Mammary epithelial cell (primary cell): ENCODE measurements at regions not wholly inside any gene's neighbourhood (a gene's known extent, or its start where the extent isn't known, plus 50 kb on each side); places are given as distances from the start of the nearest gene placed in this dataset.

Source experiments
- EZH2 ChIP-seq: IDR thresholded peaks from 2 replicates; pipeline ENCODE4 v1.6.1; 2012; ENCODE audit warnings: low read length, inconsistent platforms, borderline replicate concordance
- TF ChIP-seq, protein P1 (sequence below), 2 donors: IDR thresholded peaks in 1 of 2; conservative IDR thresholded peaks in 1 of 2; 2 replicates each; pipeline ENCODE4 v1.5.1; 2011 to 2012; ENCODE audit warnings: inconsistent platforms in 2 of 2, low read length in 2 of 2, mild to moderate bottlenecking in 2 of 2, control low read depth in 1 of 2, low read depth in 1 of 2; ENCODE audit not compliant: insufficient read depth in 1 of 2; ENCODE audit errors: extremely low read depth in 1 of 2

DNA sequence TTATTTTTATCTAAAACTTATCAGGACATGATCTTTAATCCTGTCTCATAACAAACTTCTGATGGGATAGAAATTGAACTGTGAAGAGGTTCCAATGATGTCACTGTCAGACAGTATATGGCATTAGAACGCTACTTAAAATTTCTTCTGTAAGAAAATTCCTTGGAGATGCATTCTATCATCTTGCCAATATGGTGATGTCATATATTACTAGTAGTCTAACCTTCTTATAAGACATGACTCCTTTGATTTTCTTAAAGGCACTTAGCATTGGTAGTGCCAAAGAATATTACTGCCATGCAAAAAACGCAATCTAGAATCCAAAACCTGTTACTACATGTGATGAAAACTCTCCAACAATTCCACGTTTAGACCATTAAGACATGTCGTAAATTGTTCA lies 131.1 kb downstream of the SLC25A46 start:
- TF ChIP-seq, protein P1, sequence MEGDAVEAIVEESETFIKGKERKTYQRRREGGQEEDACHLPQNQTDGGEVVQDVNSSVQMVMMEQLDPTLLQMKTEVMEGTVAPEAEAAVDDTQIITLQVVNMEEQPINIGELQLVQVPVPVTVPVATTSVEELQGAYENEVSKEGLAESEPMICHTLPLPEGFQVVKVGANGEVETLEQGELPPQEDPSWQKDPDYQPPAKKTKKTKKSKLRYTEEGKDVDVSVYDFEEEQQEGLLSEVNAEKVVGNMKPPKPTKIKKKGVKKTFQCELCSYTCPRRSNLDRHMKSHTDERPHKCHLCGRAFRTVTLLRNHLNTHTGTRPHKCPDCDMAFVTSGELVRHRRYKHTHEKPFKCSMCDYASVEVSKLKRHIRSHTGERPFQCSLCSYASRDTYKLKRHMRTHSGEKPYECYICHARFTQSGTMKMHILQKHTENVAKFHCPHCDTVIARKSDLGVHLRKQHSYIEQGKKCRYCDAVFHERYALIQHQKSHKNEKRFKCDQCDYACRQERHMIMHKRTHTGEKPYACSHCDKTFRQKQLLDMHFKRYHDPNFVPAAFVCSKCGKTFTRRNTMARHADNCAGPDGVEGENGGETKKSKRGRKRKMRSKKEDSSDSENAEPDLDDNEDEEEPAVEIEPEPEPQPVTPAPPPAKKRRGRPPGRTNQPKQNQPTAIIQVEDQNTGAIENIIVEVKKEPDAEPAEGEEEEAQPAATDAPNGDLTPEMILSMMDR (conservative IDR thresholded peaks at IDR 0.05 in 1 of 2, IDR thresholded peaks at IDR 0.05 in 1 of 2; ENCODE audit: extremely low read depth in 1 of 2, insufficient read depth in 1 of 2, low read depth in 1 of 2, low read length in 2 of 2): no peak
- TF ChIP-seq EZH2: no peak
